Head of caudate nucleus (tissue), 42 donors: ENCODE measurements at regions not wholly inside any gene's neighbourhood (a gene's known extent, or its start where the extent isn't known, plus 50 kb on each side); places are given as distances from the start of the nearest gene placed in this dataset.
A peak's percentile ranks its signal among the peaks of the same experiment; 100 is the strongest.

Source experiments
- DNase-seq, 42 donors: peaks; one replicate each; pipeline versions ENCODE4 v3.0.0 to v3.0.0-alpha.2; 2020 to 2021; ENCODE audit warnings: mixed read lengths in 7 of 42
- intact Hi-C: fragments of 100-400 bp; cut with DNase I; formaldehyde crosslinking; loops from one replicate; pipeline ENCODE4 v1.15.0; 2022

DNA sequence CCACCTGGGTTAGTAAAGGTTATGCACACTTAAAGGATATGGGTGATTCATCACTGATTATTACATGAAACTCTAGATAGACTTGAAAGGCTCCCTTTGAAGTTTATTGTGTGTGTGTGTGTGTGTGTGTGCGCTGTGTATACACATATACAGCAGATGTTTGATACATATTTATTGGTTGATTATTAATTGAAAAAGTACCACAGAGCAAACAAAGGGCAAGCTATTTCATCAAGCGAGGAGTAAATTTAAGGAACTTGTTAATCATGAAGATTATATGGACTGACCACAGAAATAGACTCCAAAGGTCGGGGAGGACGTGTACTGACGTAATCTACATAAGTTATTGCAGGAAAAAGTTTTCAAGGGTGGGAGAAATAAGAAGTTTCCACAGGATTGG is 617.4 kb upstream of the POU3F3 start:
- intact Hi-C loops, result no loop called here
- no peak for DNase-seq

GRCh38 chr2:104240984-104241383 is 612.9 kb upstream of the POU3F3 start:
- no peak for DNase-seq
- intact Hi-C loops, result no loop called here

DNA sequence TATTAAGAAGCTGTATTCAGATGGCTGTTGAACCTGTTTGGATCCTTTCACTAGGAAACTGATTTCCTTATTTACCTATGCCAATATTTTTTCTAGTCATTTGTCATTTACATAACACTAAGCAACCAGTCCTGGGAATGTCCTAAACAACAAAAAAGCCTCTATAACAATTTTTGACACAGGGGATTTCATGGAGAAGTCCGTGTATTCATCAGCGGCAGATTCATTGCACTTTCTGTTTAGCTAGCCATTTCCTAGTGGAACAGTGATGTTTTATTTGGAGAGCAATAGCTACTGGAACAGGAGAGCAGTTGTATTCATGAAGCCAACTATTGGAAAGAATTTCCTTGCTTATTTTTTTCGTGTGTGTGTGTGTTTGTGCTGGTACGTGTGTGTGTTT is 604.3 kb upstream of the POU3F3 start:
- DNase-seq, result peak in 1 of 42 donors; percentile 2

DNA sequence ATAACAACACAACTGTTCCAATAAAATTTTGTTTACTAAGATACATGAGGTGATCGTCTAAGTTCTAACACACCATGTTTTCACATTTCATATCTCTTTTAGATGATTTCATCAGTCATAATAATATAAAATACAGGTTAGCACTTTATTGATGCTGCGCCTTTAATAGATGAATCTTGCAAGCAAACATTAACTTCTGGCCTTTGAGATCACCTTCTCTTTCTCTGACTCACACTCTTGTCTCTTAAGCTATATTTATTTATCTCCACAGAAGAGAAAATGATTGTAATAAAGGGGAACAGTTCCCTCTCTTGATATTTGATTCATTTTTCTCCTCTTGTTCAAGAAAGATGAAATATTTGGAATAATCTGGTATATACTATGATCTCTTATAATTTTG is 603.3 kb upstream of the POU3F3 start:
- intact Hi-C loops, result no loop called here
- no peak for DNase-seq

More for the DNA sequence above, 604.3 kb upstream of the POU3F3 start:
- intact Hi-C loops, result no loop called here

DNA sequence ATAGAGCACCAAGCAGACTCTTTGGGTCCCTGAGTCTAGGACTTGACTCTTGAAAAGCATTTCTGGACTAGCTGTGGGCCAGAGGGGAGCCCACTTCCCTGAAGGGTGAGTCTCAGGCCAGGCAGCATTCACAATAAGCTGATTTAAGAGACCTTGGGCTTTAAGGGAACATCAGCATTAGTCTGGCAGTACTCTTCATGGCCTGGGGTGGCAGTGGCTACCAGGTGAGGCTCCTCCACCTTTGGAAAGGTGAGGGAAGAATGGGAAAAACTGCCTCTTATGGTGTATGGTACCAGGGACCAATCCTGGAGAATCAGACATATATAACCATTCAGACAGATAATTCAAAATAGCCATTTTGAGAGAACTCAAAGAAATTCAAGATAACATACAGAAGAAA is 599.9 kb upstream of the POU3F3 start:
- intact Hi-C loops, result no loop called here
- DNase-seq, result no peak

DNA sequence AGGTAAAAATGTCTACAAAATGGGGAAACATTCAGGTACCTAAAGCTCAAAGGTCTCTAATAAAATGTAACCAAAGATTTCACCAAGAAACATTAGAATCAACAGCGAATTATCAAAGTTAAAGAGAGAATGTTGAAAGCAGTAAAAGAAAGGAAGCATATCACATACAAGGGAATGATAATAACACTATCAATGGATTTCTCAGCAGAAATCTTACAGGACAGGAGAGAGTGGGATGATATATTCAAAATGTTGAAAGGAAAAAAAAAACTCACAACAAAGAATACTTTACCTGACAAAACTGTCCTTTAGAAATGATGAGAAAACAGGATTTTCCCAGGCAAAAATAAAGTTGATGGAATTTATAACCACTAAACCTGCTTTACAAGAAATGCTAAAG is 591.2 kb upstream of the POU3F3 start:
- intact Hi-C loops, result no loop called here
- DNase-seq, result no peak

- peak in 2 of 42 donors; percentile 17 to 38 for DNase-seq
- intact Hi-C loops, result no loop called here
Measured at GRCh38 chr2:104279646-104280045, 574.3 kb upstream of the POU3F3 start.

GRCh38 chr2:104280216-104280615 is 573.7 kb upstream of the POU3F3 start:
- intact Hi-C loops, result no loop called here
- no peak for DNase-seq

GRCh38 chr2:104286841-104287240 is 567.1 kb upstream of the POU3F3 start:
- no peak for DNase-seq

GRCh38 chr2:104289651-104290565 is 564.0 kb upstream of the POU3F3 start:
- intact Hi-C loops, result no loop called here
- no peak for DNase-seq

More at GRCh38 chr2:104286841-104287240, 567.1 kb upstream of the POU3F3 start:
- intact Hi-C loops, result no loop called here

- intact Hi-C loops, result no loop called here
- DNase-seq, result no peak
Measured at GRCh38 chr2:104290566-104290891, 563.4 kb upstream of the POU3F3 start.

GRCh38 chr2:104312684-104313083 is 541.2 kb upstream of the POU3F3 start:
- no peak for DNase-seq
- intact Hi-C loops, result no loop called here

DNA sequence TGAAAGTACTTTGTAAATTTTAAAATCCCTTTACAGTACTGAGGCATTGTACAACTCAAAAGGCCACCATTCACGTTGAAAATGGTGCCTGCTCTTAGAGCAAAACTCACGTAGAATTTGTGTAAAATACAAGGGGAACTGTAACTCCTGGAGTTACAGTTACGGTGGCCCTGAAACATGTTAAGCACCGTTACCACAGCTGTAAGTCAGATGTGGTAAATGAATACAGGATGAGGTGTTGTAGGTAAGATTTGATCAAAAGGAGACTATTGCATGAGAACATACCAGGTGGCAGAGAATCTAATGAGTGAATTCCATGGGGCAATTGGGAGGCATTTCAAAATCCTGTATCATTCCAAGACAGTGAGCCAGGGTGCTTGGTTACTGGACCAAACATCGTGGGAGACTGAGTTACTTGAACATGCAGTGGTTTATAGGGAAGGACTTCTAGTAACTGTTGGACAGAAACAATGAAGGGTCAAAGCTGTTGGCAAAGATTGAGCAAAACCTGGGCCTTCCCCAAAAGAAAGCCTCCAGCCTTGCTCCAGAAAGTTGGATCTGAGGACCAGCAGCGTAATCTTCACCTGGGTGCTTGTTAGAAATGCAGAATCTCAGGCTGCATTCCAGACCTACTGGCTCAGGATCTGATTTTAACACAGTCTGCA is 535.8 kb upstream of the POU3F3 start:
- DNase-seq, result no peak
- intact Hi-C loops, result no loop called here

DNA sequence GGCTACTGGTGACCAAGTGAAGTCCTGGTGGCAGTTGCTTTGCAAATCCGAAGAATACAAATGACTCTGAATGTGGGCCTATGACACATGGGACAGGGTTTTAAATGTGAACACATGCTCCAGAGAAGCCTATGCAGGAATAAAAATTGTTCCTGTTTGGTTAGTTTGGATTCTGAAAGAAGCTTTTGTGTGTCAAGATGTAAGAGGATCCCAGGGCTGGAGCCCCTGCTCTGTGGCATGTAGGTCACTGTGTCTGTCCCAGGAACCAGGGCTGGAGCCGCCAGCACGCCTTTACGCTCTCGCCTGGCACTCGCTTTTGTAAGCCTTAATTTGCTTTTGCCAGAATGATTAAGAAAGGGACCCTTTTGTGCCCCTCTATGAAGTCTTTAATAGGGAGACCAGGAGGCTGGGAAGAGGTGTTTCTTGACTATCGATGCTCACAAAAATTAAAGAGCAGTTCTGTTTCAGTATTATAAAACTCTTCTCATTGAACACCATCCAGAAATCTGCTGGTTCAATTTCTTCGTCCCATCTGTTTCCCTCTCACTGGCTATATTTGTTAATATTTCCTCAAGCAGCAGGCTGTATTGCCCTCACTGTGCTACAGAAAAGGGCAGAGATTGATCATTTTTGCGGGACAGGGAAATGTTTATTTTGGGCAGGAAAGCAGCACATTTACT is 532.7 kb upstream of the POU3F3 start:
- peak in 12 of 42 donors; percentile 6 to 32 (median 11) for DNase-seq
- intact Hi-C loops, result no loop called here

GRCh38 chr2:104321796-104322349 is 532.0 kb upstream of the POU3F3 start:
- no peak for DNase-seq
- intact Hi-C loops, result no loop called here

DNA sequence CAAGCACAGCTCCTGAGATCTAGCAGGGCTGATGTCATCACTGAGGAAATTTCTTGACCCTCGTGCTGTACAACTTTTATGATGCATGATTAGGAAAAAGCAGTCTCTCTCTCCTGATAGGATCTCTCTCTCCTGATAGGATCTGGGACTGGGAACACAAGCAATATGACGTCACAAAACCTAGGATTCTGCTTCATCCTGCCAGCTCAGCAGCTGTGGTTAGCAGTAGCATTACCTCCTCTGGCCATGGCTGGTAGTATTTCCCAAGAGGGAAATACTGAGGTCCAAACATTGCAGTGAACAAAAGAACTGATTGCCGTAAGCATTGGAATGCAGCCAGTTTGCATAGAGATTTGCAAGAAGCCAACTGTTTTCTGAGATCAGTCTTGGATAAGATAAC is 521.2 kb upstream of the POU3F3 start:
- DNase-seq, result peak in 2 of 42 donors; percentile 11 to 15
- intact Hi-C loops, result no loop called here

DNA sequence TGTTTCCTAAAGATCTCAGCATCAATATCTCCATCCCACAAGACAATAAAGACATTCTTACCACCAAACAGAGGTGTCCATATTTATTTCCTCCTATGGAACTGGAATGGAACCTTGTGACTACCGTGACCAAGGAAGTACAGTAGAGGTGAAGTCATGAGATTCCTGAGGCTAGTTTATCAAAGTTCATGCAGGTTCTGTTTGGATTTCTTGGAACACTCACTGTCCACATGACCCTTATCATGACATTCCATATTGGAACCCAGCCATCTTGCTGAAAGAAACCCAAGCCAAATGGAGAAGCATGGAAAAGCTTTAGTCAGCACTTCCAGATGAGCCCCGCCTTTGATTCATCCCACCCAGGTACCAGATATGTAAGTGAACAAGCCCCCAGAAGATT is 516.0 kb upstream of the POU3F3 start:
- intact Hi-C loops, result no loop called here
- no peak for DNase-seq

- DNase-seq, result no peak
- intact Hi-C loops, result no loop called here
Measured at GRCh38 chr2:104340162-104340561, 513.8 kb upstream of the POU3F3 start.

DNA sequence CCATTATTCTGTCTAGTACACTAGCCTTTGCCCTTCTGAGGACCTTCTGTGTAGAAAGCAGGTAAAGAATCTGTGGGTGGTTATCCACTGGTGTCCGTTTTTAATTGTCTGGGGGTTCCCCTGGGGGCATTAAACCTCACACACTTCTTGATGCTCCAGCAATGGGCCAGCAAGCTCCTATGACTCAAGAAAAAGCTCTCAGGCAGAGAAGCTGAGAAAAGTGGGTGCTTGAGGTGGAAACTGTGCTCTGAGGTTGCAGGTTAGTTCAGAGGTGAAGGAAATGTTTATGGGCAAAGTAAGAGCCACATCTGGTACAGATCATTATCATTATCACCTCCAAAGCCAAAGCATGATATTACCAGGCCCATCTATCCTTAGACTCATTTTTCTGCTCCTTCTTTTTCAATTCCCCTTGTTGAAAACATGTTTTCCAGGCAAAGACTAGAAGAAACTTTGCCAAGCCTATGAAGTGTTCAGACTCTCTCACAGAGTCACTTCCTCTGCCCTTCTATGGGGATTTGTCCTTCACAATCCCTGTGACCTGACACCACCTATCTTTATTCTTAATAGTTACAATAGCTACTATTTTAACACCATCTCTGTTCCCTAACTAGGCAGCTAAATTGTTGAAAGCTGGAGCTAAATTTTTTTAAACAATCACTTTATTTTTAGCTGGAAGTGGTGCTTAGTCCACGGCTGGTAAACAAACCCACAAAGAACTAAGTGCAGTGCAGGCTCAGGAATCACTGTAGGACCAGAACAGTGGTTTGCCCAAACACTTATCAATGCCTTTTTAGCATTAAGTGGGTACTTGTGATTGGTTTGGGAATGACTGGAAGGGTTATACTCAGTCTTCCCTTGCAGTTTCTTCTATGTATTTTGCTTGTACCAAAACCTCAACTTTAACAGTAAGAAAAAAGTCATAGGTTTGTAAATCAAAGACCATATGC is 512.8 kb upstream of the POU3F3 start:
- intact Hi-C loops, result no loop called here

More for the DNA sequence above, 512.8 kb upstream of the POU3F3 start:
- DNase-seq, result no peak
